Skeletal muscle satellite cell (primary cell): ENCODE measurements at regions not wholly inside any gene's neighbourhood (a gene's known extent, or its start where the extent isn't known, plus 50 kb on each side); places are given as distances from the start of the nearest gene placed in this dataset.

Experiments used
- H3K27me3 ChIP-seq: 2 replicates; pipeline ENCODE4 v1.7.0; 2013; ENCODE audit warnings: low read length; ENCODE audit not compliant: control insufficient read depth, insufficient read depth
- H3K36me3 ChIP-seq: 2 replicates; pipeline ENCODE4 v1.7.0; 2013; ENCODE audit warnings: mild to moderate bottlenecking, control low read depth, low read length; ENCODE audit not compliant: insufficient read depth
- H3K4me1 ChIP-seq: 2 replicates; pipeline ENCODE4 v1.7.0; 2013; ENCODE audit warnings: low read length; ENCODE audit not compliant: control insufficient read depth, insufficient read depth
- H3K4me2 ChIP-seq: 2 replicates; pipeline ENCODE4 v1.7.0; 2013; ENCODE audit warnings: mild to moderate bottlenecking, low read length
- H3K4me3 ChIP-seq: 2 replicates; pipeline ENCODE4 v1.7.0; 2013; ENCODE audit warnings: low read length
- H3K9ac ChIP-seq: 2 replicates; pipeline ENCODE4 v1.7.0; 2013; ENCODE audit warnings: mild to moderate bottlenecking, low read depth, low read length, moderate library complexity
- H3K9me3 ChIP-seq: replicated peaks from 2 replicates; pipeline ENCODE4 v1.7.0; 2013; ENCODE audit warnings: mild to moderate bottlenecking, control low read depth, low read length

- Histone ChIP-seq H3K4me3 (no peak overlapping the region), H3K4me1 (peaks cover 8% of the 10 kb centered on the region), H3K36me3 (no peaks in the 10 kb centered on the region), H3K27me3 (peaks cover 23% of the 10 kb centered on the region), H3K9ac (no peak overlapping the region), H3K4me2 (no peak overlapping the region), H3K9me3 (no peaks in the 10 kb centered on the region)
These were observed 56.6 kb upstream of the BEX4 start for GRCh38 chrX:103158317-103158621.

DNA sequence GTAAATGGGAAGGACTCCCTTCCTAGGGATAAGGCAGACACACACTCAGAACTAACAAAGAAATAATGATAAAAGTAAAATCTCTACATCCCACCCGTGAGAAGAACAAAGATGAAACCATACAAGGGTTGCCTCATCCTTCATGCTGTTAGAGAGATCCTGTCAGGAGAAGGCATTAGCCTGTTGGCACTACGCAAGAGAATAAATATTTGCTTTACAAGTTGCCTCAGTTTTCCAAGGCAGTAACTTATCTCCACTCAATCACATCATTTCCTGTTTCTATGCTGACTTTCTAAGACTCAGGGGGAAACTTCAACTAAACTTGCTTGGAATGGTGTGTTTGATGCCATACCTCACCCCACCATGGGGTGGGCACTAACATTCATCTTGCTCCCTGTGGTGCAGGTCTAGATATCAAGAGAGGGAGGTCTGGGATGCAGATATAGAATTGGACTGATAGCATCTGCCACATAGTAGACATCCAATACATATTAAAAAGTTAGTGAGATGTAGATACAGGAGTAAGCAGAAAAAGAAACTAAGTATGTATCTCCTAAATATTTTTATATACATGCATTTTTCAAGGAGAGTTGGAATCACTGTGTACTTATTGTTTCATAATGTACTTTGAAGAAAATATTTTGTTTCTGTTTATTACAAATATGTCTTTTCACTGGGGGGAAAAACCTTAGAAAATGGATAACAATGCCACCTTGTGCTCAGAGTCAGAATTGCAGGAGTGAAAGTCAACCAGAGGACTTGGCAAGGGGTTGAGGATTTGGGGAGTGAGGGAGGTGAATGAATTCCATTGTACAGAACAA, 57.2 kb upstream of the BEX4 start:
- Histone ChIP-seq H3K27me3 (peaks cover 20% of the 10 kb centered on the region), H3K9me3 (no peaks in the 10 kb centered on the region), H3K4me3 (no peak overlapping the region), H3K4me2 (no peak overlapping the region), H3K36me3 (no peaks in the 10 kb centered on the region), H3K4me1 (peaks cover 10% of the 10 kb centered on the region), H3K9ac (no peak overlapping the region)

DNA sequence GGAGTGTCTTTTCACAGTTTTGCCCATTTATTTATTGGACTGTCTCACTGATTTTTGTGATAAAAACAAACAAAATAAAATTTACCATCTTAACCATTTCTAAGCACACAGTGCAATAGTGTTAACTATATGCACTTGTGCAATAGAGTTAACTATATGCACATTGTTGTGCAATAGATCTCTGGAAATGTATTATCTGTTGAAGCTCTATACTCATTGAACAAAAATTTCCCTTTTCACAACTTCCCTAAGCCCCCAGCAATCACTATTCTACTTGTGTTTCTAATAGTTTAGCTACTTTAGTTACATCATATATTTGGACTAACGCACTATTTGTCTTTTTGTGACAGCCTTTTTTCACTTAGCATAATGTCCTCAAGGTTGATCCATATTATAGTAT, 59.7 kb upstream of the BEX4 start:
- Histone ChIP-seq H3K27me3 (no peaks in the 10 kb centered on the region), H3K4me3 (no peak overlapping the region), H3K4me1 (peaks cover 17% of the 10 kb centered on the region), H3K4me2 (no peak overlapping the region), H3K36me3 (no peaks in the 10 kb centered on the region), H3K9me3 (no peaks in the 10 kb centered on the region), H3K9ac (no peak overlapping the region)

DNA sequence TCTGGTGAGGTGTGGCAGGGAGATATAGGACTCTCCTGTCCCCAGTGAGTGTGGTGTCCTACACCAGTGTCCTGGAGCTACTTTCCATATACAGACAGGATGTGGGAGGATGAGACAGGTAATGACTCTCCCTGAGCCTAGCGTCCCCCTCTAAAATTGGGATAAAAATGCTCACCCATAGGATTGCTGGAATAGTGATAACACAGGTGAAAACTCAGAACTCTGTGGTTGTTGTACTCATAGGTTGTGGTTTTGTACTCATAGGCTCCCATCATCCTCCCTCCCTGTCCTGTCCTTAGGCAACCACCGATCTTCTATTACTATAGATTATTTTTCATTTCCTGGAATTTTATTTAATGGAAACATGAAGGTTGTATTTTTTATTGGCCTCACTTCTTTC, 60.7 kb upstream of the NXF3 start:
- no peaks in the 10 kb centered on the region for H3K9me3 ChIP-seq
- no peaks in the 10 kb centered on the region for H3K36me3 ChIP-seq
- H3K9ac ChIP-seq = no peak overlapping the region
- no peak overlapping the region for H3K4me2 ChIP-seq
- no peak overlapping the region for H3K4me3 ChIP-seq
- H3K27me3 ChIP-seq = no peaks in the 10 kb centered on the region
- H3K4me1 ChIP-seq = peaks cover 17% of the 10 kb centered on the region

- H3K9ac ChIP-seq = peak overlapping the region; percentile 6
- peak overlapping the region; percentile 4 for H3K4me3 ChIP-seq
- peaks cover 9% of the 10 kb centered on the region for H3K4me1 ChIP-seq
- H3K36me3 ChIP-seq = no peaks in the 10 kb centered on the region
- H3K4me2 ChIP-seq = peak overlapping the region; percentile 38
- no peaks in the 10 kb centered on the region for H3K27me3 ChIP-seq
- H3K9me3 ChIP-seq = no peaks in the 10 kb centered on the region
These were observed 58.9 kb upstream of the NXF3 start for GRCh38 chrX:103151799-103152198.

DNA sequence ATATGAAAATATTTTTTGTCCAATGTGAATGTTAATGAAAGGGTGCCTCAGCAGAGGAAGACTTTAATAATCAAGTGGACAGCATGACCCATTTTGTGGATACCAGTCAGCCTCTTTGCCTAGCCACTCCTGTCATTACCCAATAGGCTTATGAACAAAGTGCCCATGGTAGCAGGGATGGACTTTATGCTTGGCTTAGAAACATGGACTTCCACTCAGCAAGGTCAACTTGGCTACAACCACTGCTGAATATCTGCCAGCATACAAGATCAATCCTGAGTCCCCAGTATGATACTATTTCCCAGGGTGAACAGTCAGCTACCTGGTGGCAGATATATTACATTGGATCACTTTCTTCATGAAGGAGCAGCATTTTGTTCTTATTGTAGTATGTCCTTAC, 56.7 kb upstream of the NXF3 start:
- Histone ChIP-seq H3K4me2 (no peak overlapping the region), H3K9me3 (no peaks in the 10 kb centered on the region), H3K9ac (no peak overlapping the region), H3K4me3 (no peak overlapping the region), H3K27me3 (peaks cover 3% of the 10 kb centered on the region), H3K4me1 (peaks cover 9% of the 10 kb centered on the region), H3K36me3 (no peaks in the 10 kb centered on the region)

- H3K36me3 ChIP-seq = no peaks in the 10 kb centered on the region
- H3K4me2 ChIP-seq = no peak overlapping the region
- peaks cover 10% of the 10 kb centered on the region for H3K27me3 ChIP-seq
- no peak overlapping the region for H3K9ac ChIP-seq
- H3K4me3 ChIP-seq = no peak overlapping the region
- H3K4me1 ChIP-seq = peaks cover 9% of the 10 kb centered on the region
- H3K9me3 ChIP-seq = no peaks in the 10 kb centered on the region
These were observed 55.1 kb upstream of the NXF3 start for GRCh38 chrX:103148075-103148474.
